ENCODE measurements at regions not wholly inside any gene's neighbourhood (a gene's known extent, or its start where the extent isn't known, plus 50 kb on each side); places are given as distances from the start of the nearest gene placed in this dataset.

- DNase-seq, result no peak
Measured at GRCh38 chr22:49112661-49113626, 714.7 kb downstream of the BRD1 start.

GRCh38 chr22:49112176-49112575 lies 715.5 kb downstream of the BRD1 start:
- no peak for DNase-seq

GRCh38 chr22:49111085-49111484 lies 716.6 kb downstream of the BRD1 start:
- DNase-seq, result no peak

- DNase-seq, result no peak
Measured at GRCh38 chr22:49108636-49109315, 718.9 kb downstream of the BRD1 start.

- no peak for DNase-seq
Measured at GRCh38 chr22:49107961-49108530, 719.6 kb downstream of the BRD1 start.

GRCh38 chr22:49107561-49107960 lies 720.1 kb downstream of the BRD1 start:
- DNase-seq, result no peak

- no peak for DNase-seq
Measured at GRCh38 chr22:49106842-49107152, 720.9 kb downstream of the BRD1 start.

GRCh38 chr22:49106096-49106841 lies 721.4 kb downstream of the BRD1 start:
- DNase-seq, result peak; percentile 7

- no peak for DNase-seq
Measured at GRCh38 chr22:49104434-49104833, 723.2 kb downstream of the BRD1 start.

GRCh38 chr22:49103314-49104059 lies 724.2 kb downstream of the BRD1 start:
- DNase-seq, result peak; percentile 75

- no peak for DNase-seq
Measured at GRCh38 chr22:49102367-49102766, 725.3 kb downstream of the BRD1 start.

GRCh38 chr22:49101873-49102272 lies 725.8 kb downstream of the BRD1 start:
- DNase-seq, result no peak

- DNase-seq, result no peak
Measured at GRCh38 chr22:49101225-49101624, 726.4 kb downstream of the BRD1 start.

GRCh38 chr22:49100773-49101172 lies 726.9 kb downstream of the BRD1 start:
- DNase-seq, result no peak

- no peak for DNase-seq
Measured at GRCh38 chr22:49100316-49100715, 727.4 kb downstream of the BRD1 start.

GRCh38 chr22:49099496-49100124 lies 728.1 kb downstream of the BRD1 start:
- DNase-seq, result no peak

GRCh38 chr22:49099089-49099488 lies 728.6 kb downstream of the BRD1 start:
- DNase-seq, result no peak

GRCh38 chr22:49097966-49098365 lies 729.7 kb downstream of the BRD1 start:
- no peak for DNase-seq

- DNase-seq, result no peak
Measured at GRCh38 chr22:49097171-49097925, 730.3 kb downstream of the BRD1 start.

GRCh38 chr22:49096476-49096875 lies 731.2 kb downstream of the BRD1 start:
- DNase-seq, result no peak

GRCh38 chr22:49095366-49095765 lies 732.3 kb downstream of the BRD1 start:
- DNase-seq, result no peak
